ENCODE measurements at regions not wholly inside any gene's neighbourhood (a gene's known extent, or its start where the extent isn't known, plus 50 kb on each side); places are given as distances from the start of the nearest gene placed in this dataset.

DNA sequence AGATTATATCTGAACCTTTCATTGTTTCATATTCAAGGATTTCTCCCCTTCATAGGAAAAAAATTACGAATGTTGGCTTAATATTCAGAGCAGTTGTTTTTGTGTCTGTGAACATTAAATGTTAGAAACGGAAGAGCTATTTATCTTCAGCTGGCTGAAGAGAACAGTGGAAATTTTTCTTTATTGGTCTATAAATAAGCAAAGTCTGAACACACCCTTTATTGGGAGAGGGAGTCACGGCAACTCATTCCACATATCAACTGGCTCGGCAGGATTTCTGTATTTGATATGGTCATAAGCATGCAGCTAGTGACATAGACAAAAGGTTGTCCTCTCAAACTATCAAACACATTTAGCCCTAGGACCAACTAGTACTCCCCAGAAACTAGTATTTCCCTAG lies 468.4 kb upstream of the HNRNPA3 start:
- 88% methylated on average over 1 of the region's 4 CpGs for WGBS (ENCODE audit: insufficient coverage)
- Mint-ChIP-seq H3K36me3 (no peaks in the 10 kb centered on the region), H3K27ac (no peak overlapping the region), H3K27me3 (ENCODE audit: low read depth in 2 of 2) (peaks cover 5 to 13% of the 10 kb centered on the region in 2 donors), H3K4me3 (no peak overlapping the region), H3K4me1 (peaks cover 8% of the 10 kb centered on the region in 2 donors), H3K9me3 (no peaks in the 10 kb centered on the region)
- Histone ChIP-seq H3K27me3 (ENCODE audit: control insufficient read depth, insufficient read depth, low read length) (no peaks in the 10 kb centered on the region), H3K36me3 (ENCODE audit: control insufficient read depth, insufficient read depth, low read length) (no peaks in the 10 kb centered on the region), H3K4me1 (ENCODE audit: control insufficient read depth, insufficient read depth, low read length) (no peaks in the 10 kb centered on the region), H3K9me3 (ENCODE audit: control insufficient read depth, insufficient read depth, low read length) (no peaks in the 10 kb centered on the region), H3K4me3 (ENCODE audit: low read length) (no peak overlapping the region), H3K27ac (ENCODE audit: low read length) (no peak overlapping the region)
- intact Hi-C loops (cut with micrococcal nuclease): no loop called here
- TF ChIP-seq, protein P1, sequence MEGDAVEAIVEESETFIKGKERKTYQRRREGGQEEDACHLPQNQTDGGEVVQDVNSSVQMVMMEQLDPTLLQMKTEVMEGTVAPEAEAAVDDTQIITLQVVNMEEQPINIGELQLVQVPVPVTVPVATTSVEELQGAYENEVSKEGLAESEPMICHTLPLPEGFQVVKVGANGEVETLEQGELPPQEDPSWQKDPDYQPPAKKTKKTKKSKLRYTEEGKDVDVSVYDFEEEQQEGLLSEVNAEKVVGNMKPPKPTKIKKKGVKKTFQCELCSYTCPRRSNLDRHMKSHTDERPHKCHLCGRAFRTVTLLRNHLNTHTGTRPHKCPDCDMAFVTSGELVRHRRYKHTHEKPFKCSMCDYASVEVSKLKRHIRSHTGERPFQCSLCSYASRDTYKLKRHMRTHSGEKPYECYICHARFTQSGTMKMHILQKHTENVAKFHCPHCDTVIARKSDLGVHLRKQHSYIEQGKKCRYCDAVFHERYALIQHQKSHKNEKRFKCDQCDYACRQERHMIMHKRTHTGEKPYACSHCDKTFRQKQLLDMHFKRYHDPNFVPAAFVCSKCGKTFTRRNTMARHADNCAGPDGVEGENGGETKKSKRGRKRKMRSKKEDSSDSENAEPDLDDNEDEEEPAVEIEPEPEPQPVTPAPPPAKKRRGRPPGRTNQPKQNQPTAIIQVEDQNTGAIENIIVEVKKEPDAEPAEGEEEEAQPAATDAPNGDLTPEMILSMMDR (IDR thresholded peaks at IDR 0.05): no peak
- DNase-seq (no peak), ATAC-seq (no peak)

DNA sequence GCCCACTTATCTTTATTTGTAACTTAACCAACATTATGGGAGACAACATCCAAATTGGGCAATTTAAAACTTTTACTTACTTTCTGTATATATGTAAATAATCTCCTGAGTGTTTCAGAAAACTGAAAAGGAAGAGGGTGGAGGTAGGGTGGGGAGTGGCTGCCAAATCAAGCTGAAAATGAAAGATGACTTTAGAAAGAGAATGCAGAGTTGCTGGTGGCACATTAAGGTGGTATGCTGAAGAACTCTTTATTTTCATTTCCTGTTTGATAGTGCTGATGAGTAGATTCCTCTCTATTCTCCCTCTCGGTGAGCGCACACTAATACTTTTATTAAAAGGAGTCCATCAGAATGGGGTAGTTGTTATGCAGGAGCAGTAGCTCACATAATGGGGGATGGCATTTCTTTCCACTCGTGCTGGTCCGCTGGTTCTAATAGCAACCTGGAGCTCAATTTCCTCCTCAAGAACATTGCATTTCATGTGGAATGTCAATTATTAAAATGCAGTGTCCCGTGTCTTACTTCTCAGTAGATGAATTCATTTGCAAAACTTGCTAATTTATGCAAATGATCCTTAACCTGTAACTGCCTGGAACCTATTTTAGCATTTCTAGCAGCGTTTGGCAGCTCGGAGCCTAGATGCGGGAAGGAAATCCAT lies 466.9 kb upstream of the HNRNPA3 start:
- Mint-ChIP-seq H3K36me3 (no peaks in the 10 kb centered on the region), H3K4me3 (no peak overlapping the region), H3K27me3 (ENCODE audit: low read depth in 2 of 2) (peaks cover 5 to 13% of the 10 kb centered on the region in 2 donors), H3K4me1 (peaks cover 14% of the 10 kb centered on the region in 2 donors), H3K27ac (no peak overlapping the region), H3K9me3 (no peaks in the 10 kb centered on the region)
- Histone ChIP-seq H3K9me3 (ENCODE audit: control insufficient read depth, insufficient read depth, low read length) (no peaks in the 10 kb centered on the region), H3K27ac (ENCODE audit: low read length) (no peak overlapping the region), H3K27me3 (ENCODE audit: control insufficient read depth, insufficient read depth, low read length) (no peaks in the 10 kb centered on the region), H3K4me3 (ENCODE audit: low read length) (no peak overlapping the region), H3K36me3 (ENCODE audit: control insufficient read depth, insufficient read depth, low read length) (no peaks in the 10 kb centered on the region), H3K4me1 (ENCODE audit: control insufficient read depth, insufficient read depth, low read length) (no peaks in the 10 kb centered on the region)
- WGBS (ENCODE audit: insufficient coverage): 93% methylated on average over 6 of the region's 8 CpGs
- ATAC-seq (no peak), DNase-seq (no peak)
- intact Hi-C loops (cut with micrococcal nuclease): loop anchor here (1.0 kb wide), 1 partner anchor 69 kb away; no protein-coding TSS in a partner anchor
- TF ChIP-seq, protein P1 (IDR thresholded peaks at IDR 0.05): no peak

DNA sequence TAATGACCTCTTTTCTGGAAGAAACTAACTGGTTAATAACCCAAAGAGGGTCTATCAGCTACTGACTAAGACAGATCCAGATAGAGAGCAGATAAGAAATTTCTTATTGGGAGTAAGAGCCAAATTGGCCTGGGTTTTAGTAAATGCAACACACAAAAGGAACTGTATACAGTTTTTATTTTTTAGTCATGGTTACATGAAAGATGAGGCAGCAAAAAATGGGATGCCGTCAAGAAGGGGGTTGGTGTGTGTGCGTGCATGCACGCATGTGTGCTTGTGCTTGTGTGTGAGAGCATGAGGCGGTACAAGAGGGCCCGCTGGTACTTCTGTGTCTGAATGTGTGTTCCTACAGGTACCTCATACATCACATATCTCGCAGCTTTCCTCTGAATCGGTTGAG lies 466.2 kb upstream of the HNRNPA3 start:
- H3K36me3 ChIP-seq (ENCODE audit: control insufficient read depth, insufficient read depth, low read length): no peaks in the 10 kb centered on the region
- no peaks in the 10 kb centered on the region for H3K4me1 ChIP-seq (ENCODE audit: control insufficient read depth, insufficient read depth, low read length)
- Mint-ChIP-seq H3K9me3 (no peaks in the 10 kb centered on the region), H3K36me3 (no peaks in the 10 kb centered on the region), H3K4me1 (peaks cover 14 to 17% of the 10 kb centered on the region in 2 donors), H3K27me3 (ENCODE audit: low read depth in 2 of 2) (peaks cover 5 to 10% of the 10 kb centered on the region in 2 donors), H3K27ac (no peak overlapping the region), H3K4me3 (no peak overlapping the region)
- no peaks in the 10 kb centered on the region for H3K27me3 ChIP-seq (ENCODE audit: control insufficient read depth, insufficient read depth, low read length)
- H3K9me3 ChIP-seq (ENCODE audit: control insufficient read depth, insufficient read depth, low read length): no peaks in the 10 kb centered on the region
- DNase-seq (no peak), ATAC-seq (no peak)
- intact Hi-C loops (cut with micrococcal nuclease): no loop called here
- no peak overlapping the region for H3K27ac ChIP-seq (ENCODE audit: low read length)
- 85% methylated on average over 5 of the region's 7 CpGs for WGBS (ENCODE audit: insufficient coverage)
- TF ChIP-seq, protein P1 (IDR thresholded peaks at IDR 0.05): no peak
- H3K4me3 ChIP-seq (ENCODE audit: low read length): no peak overlapping the region

DNA sequence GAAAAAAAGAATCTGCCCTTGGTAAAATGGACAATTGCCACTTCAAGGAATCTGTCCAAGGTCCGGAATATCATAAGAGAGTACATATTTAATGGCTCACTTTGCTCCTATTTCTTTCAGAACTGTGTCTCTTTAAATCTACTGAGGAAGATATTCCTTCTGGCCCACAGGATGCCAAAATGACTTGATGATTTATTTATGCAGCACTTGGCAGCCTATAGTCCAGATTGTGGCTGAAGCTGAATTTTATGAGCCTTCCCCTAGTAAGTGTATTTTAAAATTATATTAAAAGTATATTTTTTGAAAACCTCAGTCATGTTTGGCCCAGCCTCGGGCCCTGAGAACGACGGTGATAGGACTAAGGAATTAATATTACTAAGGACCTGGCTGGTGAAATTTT lies 465.1 kb upstream of the HNRNPA3 start:
- TF ChIP-seq, protein P1 (IDR thresholded peaks at IDR 0.05): no peak
- DNase-seq (no peak), ATAC-seq (no peak)
- 85% methylated on average over 4 of the region's 4 CpGs for WGBS (ENCODE audit: insufficient coverage)
- intact Hi-C loops (cut with micrococcal nuclease): no loop called here
- Mint-ChIP-seq H3K36me3 (no peaks in the 10 kb centered on the region), H3K9me3 (no peaks in the 10 kb centered on the region), H3K4me1 (peaks cover 14 to 17% of the 10 kb centered on the region in 2 donors), H3K4me3 (no peak overlapping the region), H3K27ac (no peak overlapping the region), H3K27me3 (ENCODE audit: low read depth in 2 of 2) (peaks cover 3 to 5% of the 10 kb centered on the region in 2 donors)
- Histone ChIP-seq H3K9me3 (ENCODE audit: control insufficient read depth, insufficient read depth, low read length) (no peaks in the 10 kb centered on the region), H3K4me3 (ENCODE audit: low read length) (no peak overlapping the region), H3K27ac (ENCODE audit: low read length) (no peak overlapping the region), H3K4me1 (ENCODE audit: control insufficient read depth, insufficient read depth, low read length) (no peaks in the 10 kb centered on the region), H3K36me3 (ENCODE audit: control insufficient read depth, insufficient read depth, low read length) (no peaks in the 10 kb centered on the region), H3K27me3 (ENCODE audit: control insufficient read depth, insufficient read depth, low read length) (no peaks in the 10 kb centered on the region)

Measured in natural killer cell (primary cell).